OCI-LY7 (cell line): ENCODE measurements at regions not wholly inside any gene's neighbourhood (a gene's known extent, or its start where the extent isn't known, plus 50 kb on each side); places are given as distances from the start of the nearest gene placed in this dataset.

Experiments
- BruUV-seq: library from RNA; stranded (reverse); fragments of 400-500 nt; replicated peaks from 2 replicates; lab custom pipeline; 2021; lab: Mats Ljungman, UMichigan
- CTCF ChIA-PET: fragments of 300-600 bp; sonication (Branson Sonifier 250); formaldehyde crosslinking; loops from one replicate; lab custom pipeline; 2022; ENCODE audit warnings: antibody characterized with exemption; ENCODE audit not compliant: unreplicated experiment; lab: Charles Lee
- POLR2A ChIA-PET: fragments of 300-600 bp; sonication (Branson Sonifier 250); formaldehyde crosslinking; loops from one replicate; lab custom pipeline; 2022; ENCODE audit warnings: antibody characterized with exemption; lab: Charles Lee
- DNase-seq: peaks from one replicate; pipeline ENCODE4 v3.0.0-alpha.2; 2015; ENCODE audit warnings: low spot score
- H2AFZ ChIP-seq: fragments of 200-600 bp; sonication (generic), shearing (Covaris generic); 2 replicates; pipeline ENCODE4 v1.6.1; 2014; ENCODE audit warnings: mild to moderate bottlenecking, antibody characterized with exemption, low read length, moderate library complexity
- H3K27ac ChIP-seq: fragments of 200-600 bp; sonication (generic); 2 replicates; pipeline ENCODE4 v1.5.1; 2014; ENCODE audit warnings: mixed run types, low read depth, mild to moderate bottlenecking, moderate library complexity, low read length, inconsistent platforms; ENCODE audit not compliant: poor library complexity, severe bottlenecking
- H3K36me3 ChIP-seq: fragments of 200-600 bp; sonication (generic); 2 replicates; pipeline ENCODE4 v1.6.1; 2014; ENCODE audit warnings: mild to moderate bottlenecking, antibody characterized with exemption, low read length, moderate library complexity, mixed read lengths; ENCODE audit not compliant: insufficient read depth
- H3K4me1 ChIP-seq: fragments of 200-600 bp; sonication (generic); 2 replicates; pipeline ENCODE4 v1.5.1; 2014; ENCODE audit warnings: mild to moderate bottlenecking, low read length; ENCODE audit not compliant: insufficient read depth, poor library complexity, severe bottlenecking
- H3K4me2 ChIP-seq: fragments of 200-600 bp; sonication (generic); 2 replicates; pipeline ENCODE4 v1.6.1; 2014; ENCODE audit warnings: mild to moderate bottlenecking, low read length
- H3K4me3 ChIP-seq: fragments of 200-600 bp; sonication (generic); 2 replicates; pipeline ENCODE4 v1.5.1; 2014; ENCODE audit warnings: mild to moderate bottlenecking, low read depth, low read length; ENCODE audit not compliant: poor library complexity, severe bottlenecking
- H3K79me2 ChIP-seq: fragments of 200-600 bp; sonication (generic); 2 replicates; pipeline ENCODE4 v1.6.1; 2016; ENCODE audit warnings: low read depth, mild to moderate bottlenecking, low read length, moderate library complexity, mixed read lengths; ENCODE audit not compliant: insufficient read depth
- H3K9me2 ChIP-seq: fragments of 200-600 bp; sonication (generic); 2 replicates; pipeline ENCODE4 v1.6.1; 2016; ENCODE audit warnings: mild to moderate bottlenecking, low read length, mixed read lengths; ENCODE audit not compliant: insufficient read depth
- H3K9me3 ChIP-seq: fragments of 200-600 bp; sonication (generic); 2 replicates; pipeline ENCODE4 v1.6.1; 2014; ENCODE audit warnings: mild to moderate bottlenecking, mixed run types, low read length, mixed read lengths
- H4K20me1 ChIP-seq: fragments of 200-600 bp; sonication (generic); 2 replicates; pipeline ENCODE4 v1.6.1; 2014; ENCODE audit warnings: mild to moderate bottlenecking, antibody characterized with exemption, low read length, moderate library complexity, mixed read lengths; ENCODE audit not compliant: insufficient read depth
- CTCF ChIP-seq: fragments of 200-600 bp; sonication (generic); conservative IDR thresholded peaks from 2 replicates; pipeline ENCODE4 v1.5.1; 2014; ENCODE audit warnings: mild to moderate bottlenecking, antibody characterized with exemption, low read length, moderate library complexity, mixed read lengths
- EZH2phosphoT487 ChIP-seq: fragments of 200-600 bp; sonication (generic); IDR thresholded peaks from 2 replicates; pipeline ENCODE4 v1.6.1; 2018; ENCODE audit warnings: low read depth, borderline replicate concordance, mild to moderate bottlenecking, mixed run types, antibody characterized with exemption, low read length, moderate library complexity, mixed read lengths
- intact Hi-C: fragments of 100-400 bp; cut with micrococcal nuclease; formaldehyde crosslinking; loops from one replicate; pipeline ENCODE4 v1.10.0; 2022; ENCODE audit not compliant: unreplicated experiment

GRCh38 chr2:219893541-219893940 lies 266.1 kb downstream of the SLC4A3 start:
- ChIA-PET POLR2A (no interaction called here), CTCF (no interaction called here)
- Histone ChIP-seq H4K20me1 (no peaks in the 10 kb centered on the region), H3K36me3 (no peaks in the 10 kb centered on the region), H3K4me2 (no peak overlapping the region), H3K27ac (no peak overlapping the region), H3K9me2 (no peaks in the 10 kb centered on the region), H3K9me3 (no peaks in the 10 kb centered on the region), H3K4me1 (no peaks in the 10 kb centered on the region), H2AFZ (no peak overlapping the region), H3K4me3 (no peak overlapping the region), H3K79me2 (no peaks in the 10 kb centered on the region)
- no peak for TF ChIP-seq EZH2phosphoT487
- TF ChIP-seq CTCF, result no peak
- no peak for DNase-seq
- no TSS peak for BruUV-seq
- intact Hi-C loops, result no loop called here

- ChIA-PET POLR2A (no interaction called here), CTCF (no interaction called here)
- no peaks in the 10 kb centered on the region for H3K79me2 ChIP-seq
- no peaks in the 10 kb centered on the region for H3K9me3 ChIP-seq
- DNase-seq, result no peak
- TF ChIP-seq EZH2phosphoT487 (no peak), CTCF (no peak)
- no TSS peak for BruUV-seq
- H2AFZ ChIP-seq, result no peak overlapping the region
- no peak overlapping the region for H3K4me2 ChIP-seq
- H3K27ac ChIP-seq, result no peak overlapping the region
- H4K20me1 ChIP-seq, result no peaks in the 10 kb centered on the region
- intact Hi-C loops, result no loop called here
- no peaks in the 10 kb centered on the region for H3K4me1 ChIP-seq
- H3K9me2 ChIP-seq, result no peaks in the 10 kb centered on the region
- H3K36me3 ChIP-seq, result no peaks in the 10 kb centered on the region
- H3K4me3 ChIP-seq, result no peak overlapping the region
Observed at GRCh38 chr2:219897456-219897855, 270.0 kb downstream of the SLC4A3 start.

DNA sequence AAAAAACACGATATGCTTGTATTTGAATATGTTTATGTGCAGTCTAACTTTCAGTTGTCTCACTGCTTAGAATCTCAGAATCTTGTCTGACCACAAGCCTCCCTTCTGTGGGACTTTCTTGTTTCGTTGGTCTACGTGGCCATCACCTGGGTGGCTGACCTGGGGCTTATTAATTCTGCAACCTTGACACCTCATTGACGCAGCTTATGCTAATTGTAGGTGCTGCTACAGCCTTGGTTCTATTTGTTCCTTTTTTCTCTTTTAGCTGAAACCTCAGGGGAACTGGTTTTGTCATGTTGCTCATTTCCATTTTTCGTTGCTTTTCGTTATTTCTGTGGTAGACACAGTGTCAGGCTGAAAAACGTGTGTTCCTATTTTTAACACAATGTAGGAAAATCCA lies 273.7 kb downstream of the SLC4A3 start:
- BruUV-seq, result no TSS peak
- intact Hi-C loops, result no loop called here
- CTCF ChIA-PET, result no interaction called here
- H2AFZ ChIP-seq, result no peak overlapping the region
- no peak overlapping the region for H3K27ac ChIP-seq
- POLR2A ChIA-PET, result no interaction called here
- no peak overlapping the region for H3K4me3 ChIP-seq
- no peaks in the 10 kb centered on the region for H3K9me2 ChIP-seq
- no peaks in the 10 kb centered on the region for H3K9me3 ChIP-seq
- no peaks in the 10 kb centered on the region for H3K79me2 ChIP-seq
- DNase-seq, result no peak
- no peaks in the 10 kb centered on the region for H4K20me1 ChIP-seq
- TF ChIP-seq CTCF (no peak), EZH2phosphoT487 (no peak)
- H3K4me2 ChIP-seq, result no peak overlapping the region
- H3K4me1 ChIP-seq, result no peaks in the 10 kb centered on the region
- H3K36me3 ChIP-seq, result no peaks in the 10 kb centered on the region
